HepG2 (cell line): ENCODE measurements at regions not wholly inside any gene's neighbourhood (a gene's known extent, or its start where the extent isn't known, plus 50 kb on each side); places are given as distances from the start of the nearest gene placed in this dataset.
"Not testable (repeated sequence)": the region's sequence is repeated elsewhere in the genome, so short reads cannot be mapped to it uniquely, and the experiment has no call there.

ENCODE experiments used
- ATAC-seq: fragments of 200-7000 bp; cut with Tn5 transposase; 3 replicates; pipeline ENCODE4 v1.9.1; 2020; ENCODE audit warnings: mild to moderate bottlenecking, moderate library complexity
- BruUV-seq: library from RNA; stranded (reverse); fragments of 400-500 nt; replicated peaks from 2 replicates; lab custom pipeline; 2021; lab: Mats Ljungman, UMichigan
- CTCF ChIA-PET: fragments of 300-600 bp; formaldehyde crosslinking; extraction: SDS; loops from one replicate; lab custom pipeline; 2021; ENCODE audit warnings: low total read pairs, inconsistent platforms, low intra/inter-chr PET ratio; lab: Yijun Ruan, JAX
- POLR2A ChIA-PET: fragments of 350-600 bp; sonication (Branson Sonifier 250); formaldehyde crosslinking; loops from one replicate; lab custom pipeline; 2020; ENCODE audit warnings: antibody characterized with exemption, inconsistent platforms; lab: Yijun Ruan, JAX
- DNase-seq: peaks from one replicate; pipeline ENCODE4 v3.0.0-alpha.2; 2015; ENCODE audit warnings: low spot score
- FAIRE-seq: peaks from 3 replicates; lab custom pipeline; 2011; peaks lifted over from hg19 to GRCh38; lab: Jason Lieb, UNC
- H2AFZ ChIP-seq: one replicate; pipeline ENCODE4 v1.6.1; 2011; ENCODE audit warnings: low read length, inconsistent platforms
- H3K27ac ChIP-seq: fragments of 300-600 bp; 3 replicates; pipeline ENCODE4 v1.8.0; 2011; ENCODE audit warnings: mixed run types, mild to moderate bottlenecking, mixed read lengths, low read length, inconsistent platforms; ENCODE audit not compliant: insufficient read depth; ENCODE audit errors: extremely low read length
- H3K27me3 ChIP-seq, 2 experiments: fragments of 200-600 bp in 1 of 2; 2 replicates in 1 of 2; 3 replicates in 1 of 2; pipeline versions ENCODE4 v1.6.0 to v1.8.0; 2011; ENCODE audit warnings: low read length in 2 of 2, mild to moderate bottlenecking in 2 of 2, moderate library complexity in 2 of 2, inconsistent platforms in 1 of 2; ENCODE audit not compliant: insufficient read depth in 2 of 2, control insufficient read depth in 1 of 2
- H3K36me3 ChIP-seq, 2 experiments: fragments of 200-600 bp in 1 of 2; replicated peaks in 1 of 2; 2 replicates in 1 of 2; 3 replicates in 1 of 2; pipeline versions ENCODE4 v1.5.1 to v1.8.0; 2011; ENCODE audit warnings: low read length in 2 of 2, inconsistent platforms in 1 of 2; ENCODE audit not compliant: insufficient read depth in 2 of 2, control insufficient read depth in 1 of 2
- H3K4me1 ChIP-seq: 2 replicates; pipeline ENCODE4 v1.5.1; 2012; ENCODE audit warnings: low read length, inconsistent platforms; ENCODE audit not compliant: insufficient read depth
- H3K4me2 ChIP-seq: 2 replicates; pipeline ENCODE4 v1.6.0; 2011; ENCODE audit warnings: low read depth, low read length, inconsistent platforms
- H3K4me3 ChIP-seq, 3 experiments: fragments of 200-600 bp in 1 of 3; sonication (generic), shearing (Covaris generic) in 1 of 3; replicated peaks in 1 of 3; 2 replicates each; pipeline ENCODE4 v1.5.1; 2011 to 2016; ENCODE audit warnings: low read length in 3 of 3, inconsistent platforms in 2 of 3, low read depth in 2 of 3, mild to moderate bottlenecking in 2 of 3, control low read depth in 1 of 3, mixed read lengths in 1 of 3; ENCODE audit not compliant: insufficient read depth in 1 of 3
- H3K79me2 ChIP-seq: one replicate; pipeline ENCODE4 v1.6.1; 2011; ENCODE audit warnings: low read length, inconsistent platforms; ENCODE audit not compliant: insufficient read depth
- H3K9ac ChIP-seq: 2 replicates; pipeline ENCODE4 v1.6.0; 2011; ENCODE audit warnings: mild to moderate bottlenecking, low read depth, low read length, inconsistent platforms; ENCODE audit not compliant: insufficient read depth
- H3K9me3 ChIP-seq: 2 replicates; pipeline ENCODE4 v1.5.1; 2012; ENCODE audit warnings: mild to moderate bottlenecking, low read length
- H4K20me1 ChIP-seq: 2 replicates; pipeline ENCODE4 v1.6.0; 2011; ENCODE audit warnings: inconsistent platforms, mild to moderate bottlenecking, low read length, moderate library complexity; ENCODE audit not compliant: insufficient read depth
- HINFP ChIP-seq: sonication (generic); formaldehyde crosslinking; IDR thresholded peaks from 2 replicates; pipeline ENCODE4 v1.4.0; 2020; ENCODE audit warnings: low read depth, mild to moderate bottlenecking, missing genetic modification reagents
- KDM3A ChIP-seq: IDR thresholded peaks from 2 replicates; pipeline ENCODE4 v1.6.1; 2018; ENCODE audit warnings: low read depth, missing compliant biosample characterization
- MBNL3 ChIP-seq: fragments of 250-450 bp; sonication (Bioruptor Pico); conservative IDR thresholded peaks from 2 replicates; pipeline ENCODE4 v1.8.0; 2022; ENCODE audit warnings: mild to moderate bottlenecking, inconsistent platforms
- MYNN ChIP-seq: sonication (generic); formaldehyde crosslinking; IDR thresholded peaks from 2 replicates; pipeline ENCODE4 v1.4.0; 2020; ENCODE audit warnings: mild to moderate bottlenecking, low read depth, missing genetic modification reagents
- RFX3 ChIP-seq: IDR thresholded peaks from 2 replicates; pipeline ENCODE4 v1.6.1; 2016; ENCODE audit warnings: missing biosample characterization, missing genetic modification reagents
- TIGD3 ChIP-seq: sonication (generic); formaldehyde crosslinking; IDR thresholded peaks from 2 replicates; pipeline ENCODE4 v1.5.1; 2020; ENCODE audit warnings: mild to moderate bottlenecking, missing genetic modification reagents, borderline replicate concordance
- ZFP36L2 ChIP-seq: sonication (generic); formaldehyde crosslinking; IDR thresholded peaks from 2 replicates; pipeline ENCODE4 v1.4.0; 2020; ENCODE audit warnings: missing genetic modification reagents
- ZMAT5 ChIP-seq: sonication (generic); formaldehyde crosslinking; IDR thresholded peaks from 2 replicates; pipeline ENCODE4 v1.5.0; 2020; ENCODE audit warnings: mild to moderate bottlenecking, low read depth, missing genetic modification reagents, borderline replicate concordance
- ZNF12 ChIP-seq: sonication (generic); formaldehyde crosslinking; IDR thresholded peaks from 2 replicates; pipeline ENCODE4 v1.5.0; 2020; ENCODE audit warnings: missing genetic modification reagents
- ZNF225 ChIP-seq: sonication (generic); formaldehyde crosslinking; IDR thresholded peaks from 2 replicates; pipeline ENCODE4 v1.4.0; 2020; ENCODE audit warnings: mild to moderate bottlenecking, missing genetic modification reagents
- ZNF343 ChIP-seq: sonication (generic); formaldehyde crosslinking; IDR thresholded peaks from 2 replicates; pipeline ENCODE4 v1.4.0; 2020; ENCODE audit warnings: mild to moderate bottlenecking, missing genetic modification reagents
- ZNF446 ChIP-seq: sonication (generic); formaldehyde crosslinking; IDR thresholded peaks from 2 replicates; pipeline ENCODE4 v1.5.0; 2020; ENCODE audit warnings: mild to moderate bottlenecking, missing genetic modification reagents
- ZNF484 ChIP-seq: sonication (generic); formaldehyde crosslinking; IDR thresholded peaks from 2 replicates; pipeline ENCODE4 v1.5.1; 2020; ENCODE audit warnings: mild to moderate bottlenecking, low read depth, missing genetic modification reagents, borderline replicate concordance
- ZNF572 ChIP-seq: sonication (generic); formaldehyde crosslinking; IDR thresholded peaks from 2 replicates; pipeline ENCODE4 v1.5.1; 2020; ENCODE audit warnings: mild to moderate bottlenecking, missing genetic modification reagents
- ZNF724P ChIP-seq: sonication (generic); formaldehyde crosslinking; IDR thresholded peaks from 2 replicates; pipeline ENCODE4 v1.8.0; 2022; ENCODE audit warnings: missing genetic modification reagents, borderline replicate concordance
- ZNF766 ChIP-seq: sonication (generic); formaldehyde crosslinking; IDR thresholded peaks from 2 replicates; pipeline ENCODE4 v1.5.0; 2020; ENCODE audit warnings: missing genetic modification reagents, borderline replicate concordance
- WGBS: methylation state at CpG from one replicate; pipeline ENCODE4 v1.1.6; 2017; ENCODE audit warnings: low lambda C conversion rate; 5-methylcytosine and 5-hydroxymethylcytosine counted together
- in situ Hi-C: cut with HindIII; loops from 2 replicates; pipeline ENCODE4 v1.10.0; 2017; ENCODE audit warnings: low pct_unique_long_range_greater_than_20kb; ENCODE audit not compliant: extremely low pct_ligation_motif_present
- intact Hi-C: fragments of 100-400 bp; cut with micrococcal nuclease; formaldehyde crosslinking; loops from one replicate; pipeline ENCODE4 v1.10.0; 2022; ENCODE audit not compliant: unreplicated experiment
- TF ChIP-seq, protein P1 (sequence below): sonication (generic); formaldehyde crosslinking; IDR thresholded peaks from 2 replicates; pipeline ENCODE4 v1.5.1; 2020; ENCODE audit warnings: mild to moderate bottlenecking, moderate library complexity, missing genetic modification reagents

- CTCF ChIA-PET = interaction anchor here (2.4 kb wide), 1 partner anchor 513 kb away, joined by 11 read pairs; no protein-coding TSS in a partner anchor
- ATAC-seq = no peak
- Histone ChIP-seq H3K4me3 (no peak overlapping the region), H3K9ac (no peak overlapping the region), H3K27ac (no peak overlapping the region), H3K27me3 (no peaks in the 10 kb centered on the region), H2AFZ (no peak overlapping the region), H3K36me3 (no peaks in the 10 kb centered on the region), H3K9me3 (no peaks in the 10 kb centered on the region), H3K4me1 (no peaks in the 10 kb centered on the region), H3K79me2 (no peaks in the 10 kb centered on the region), H4K20me1 (no peaks in the 10 kb centered on the region), H3K4me2 (no peak overlapping the region)
- 92% methylated on average over 2 of the region's 2 CpGs for WGBS
- intact Hi-C loops (no loop called here), in situ Hi-C loops (loop anchor here (10.0 to 25.0 kb wide), 2 partner anchors 165 to 517 kb away; no protein-coding TSS in a partner anchor)
- TF ChIP-seq HINFP (CRISPR knock-in tag) (no peak), ZNF724P (CRISPR knock-in tag) (no peak), ZNF12 (CRISPR knock-in tag) (no peak), TIGD3 (CRISPR knock-in tag) (no peak), MYNN (CRISPR knock-in tag) (no peak), MBNL3 (no peak), ZNF572 (CRISPR knock-in tag) (no peak), ZNF484 (no peak), ZNF766 (CRISPR knock-in tag) (no peak), ZFP36L2 (no peak), ZNF225 (no peak), ZMAT5 (no peak), RFX3 (no peak), ZNF343 (CRISPR knock-in tag) (no peak), KDM3A (CRISPR knock-in tag) (no peak), ZNF446 (CRISPR knock-in tag) (no peak)
- TF ChIP-seq, protein P1, sequence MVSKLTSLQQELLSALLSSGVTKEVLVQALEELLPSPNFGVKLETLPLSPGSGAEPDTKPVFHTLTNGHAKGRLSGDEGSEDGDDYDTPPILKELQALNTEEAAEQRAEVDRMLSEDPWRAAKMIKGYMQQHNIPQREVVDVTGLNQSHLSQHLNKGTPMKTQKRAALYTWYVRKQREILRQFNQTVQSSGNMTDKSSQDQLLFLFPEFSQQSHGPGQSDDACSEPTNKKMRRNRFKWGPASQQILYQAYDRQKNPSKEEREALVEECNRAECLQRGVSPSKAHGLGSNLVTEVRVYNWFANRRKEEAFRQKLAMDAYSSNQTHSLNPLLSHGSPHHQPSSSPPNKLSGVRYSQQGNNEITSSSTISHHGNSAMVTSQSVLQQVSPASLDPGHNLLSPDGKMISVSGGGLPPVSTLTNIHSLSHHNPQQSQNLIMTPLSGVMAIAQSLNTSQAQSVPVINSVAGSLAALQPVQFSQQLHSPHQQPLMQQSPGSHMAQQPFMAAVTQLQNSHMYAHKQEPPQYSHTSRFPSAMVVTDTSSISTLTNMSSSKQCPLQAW = no peak
- no TSS peak for BruUV-seq
- DNase-seq = no peak
- FAIRE-seq = no peak
- POLR2A ChIA-PET = no interaction called here
These were observed 460.7 kb downstream of the KCNT2 start for GRCh38 chr1:196147530-196147929.

DNA sequence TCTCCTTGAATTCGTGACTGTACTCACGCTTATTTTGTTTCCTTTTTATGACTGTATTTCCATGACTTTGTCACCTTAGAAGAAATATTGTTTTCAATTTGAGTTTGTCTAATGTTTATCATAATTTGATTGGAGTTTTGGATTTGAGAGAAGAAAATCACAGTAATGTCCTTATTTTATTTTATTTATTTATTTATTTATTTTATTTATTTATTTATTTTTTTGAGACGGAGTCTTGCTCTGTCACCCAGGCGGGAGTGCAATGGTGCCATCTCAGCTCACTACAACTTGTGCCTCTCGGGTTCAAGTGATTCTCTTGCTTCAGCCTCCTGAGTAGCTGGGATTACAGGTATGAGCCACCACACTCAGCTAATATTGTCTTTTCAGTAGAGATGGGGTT, 463.1 kb downstream of the KCNT2 start:
- H3K27me3 ChIP-seq, BruUV-seq, H3K4me2 ChIP-seq, FAIRE-seq, H3K4me1 ChIP-seq, CTCF ChIA-PET, H3K9me3 ChIP-seq, H3K27ac ChIP-seq, H3K4me3 ChIP-seq, H3K79me2 ChIP-seq, DNase-seq, H4K20me1 ChIP-seq, H3K36me3 ChIP-seq, H2AFZ ChIP-seq, H3K9ac ChIP-seq, intact Hi-C loops, POLR2A ChIA-PET, ATAC-seq: not testable (repeated sequence)
- WGBS = 46% methylated on average over 5 of the region's 5 CpGs
- in situ Hi-C loops = loop anchor here (10.0 to 25.0 kb wide), 2 partner anchors 167 to 520 kb away; no protein-coding TSS in a partner anchor
